PC-3 (cell line): ENCODE measurements at regions not wholly inside any gene's neighbourhood (a gene's known extent, or its start where the extent isn't known, plus 50 kb on each side); places are given as distances from the start of the nearest gene placed in this dataset.

Source experiments
- CTCF ChIP-seq: fragments of 300-600 bp; sonication (generic); conservative IDR thresholded peaks from 2 replicates; pipeline ENCODE4 v1.5.1; 2017; ENCODE audit warnings: antibody characterized with exemption, low read depth, mild to moderate bottlenecking, low read length
- EZH2 ChIP-seq: fragments of 300-600 bp; sonication (generic); IDR thresholded peaks from one replicate; pipeline ENCODE4 v1.6.1; 2017; ENCODE audit warnings: antibody characterized with exemption, mild to moderate bottlenecking, low read length; ENCODE audit not compliant: unreplicated experiment
- EZH2phosphoT487 ChIP-seq: fragments of 300-600 bp; sonication (generic); IDR thresholded peaks from 2 replicates; pipeline ENCODE4 v1.6.1; 2018; ENCODE audit warnings: mild to moderate bottlenecking, antibody characterized with exemption, low read length, borderline replicate concordance

GRCh38 chr18:78523850-78524249 is 455.8 kb upstream of the SALL3 start:
- no peak for TF ChIP-seq CTCF
- no peak for TF ChIP-seq EZH2
- no peak for TF ChIP-seq EZH2phosphoT487
